GM13976 (cell line): ENCODE measurements at regions not wholly inside any gene's neighbourhood (a gene's known extent, or its start where the extent isn't known, plus 50 kb on each side); places are given as distances from the start of the nearest gene placed in this dataset.

Experiments
- DNase-seq: peaks from one replicate; pipeline ENCODE4 v3.0.0; 2012; ENCODE audit warnings: low spot score
- CTCF ChIP-seq: IDR thresholded peaks from 2 replicates; pipeline ENCODE4 v1.5.1; 2012; ENCODE audit warnings: borderline replicate concordance, mild to moderate bottlenecking; ENCODE audit not compliant: insufficient read depth; ENCODE audit errors: extremely low read depth, missing control alignments, control extremely low read depth
- in situ Hi-C: fragments of 300-500 bp; cut with MboI; formaldehyde crosslinking; loops from one replicate; pipeline ENCODE4 v1.12.0; 2022; ENCODE audit warnings: low sequenced_read_pairs, mixed read lengths, inconsistent platforms; ENCODE audit not compliant: unreplicated experiment

DNA sequence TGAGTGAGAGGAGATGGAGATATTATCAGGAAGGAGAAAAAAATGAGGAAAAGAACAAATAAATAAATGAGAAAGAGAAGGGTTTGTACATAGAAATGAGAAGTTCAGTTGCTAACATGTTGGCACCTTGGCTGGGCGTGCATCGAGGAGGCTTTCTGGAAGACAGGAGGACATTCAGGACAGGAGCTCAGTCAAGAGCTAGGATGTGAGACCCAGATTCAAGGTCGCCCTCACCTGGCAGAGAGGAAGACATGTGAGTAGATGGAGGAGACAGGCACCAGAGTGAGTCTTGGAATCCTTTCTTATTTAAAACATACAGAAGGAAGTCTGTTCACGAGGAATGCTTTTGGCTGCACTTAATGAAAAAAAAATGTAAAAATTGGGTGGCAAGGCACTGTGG is 640.9 kb downstream of the NPHP4 start:
- no peak for DNase-seq
- in situ Hi-C loops = no loop called here
- no peak for TF ChIP-seq CTCF

- in situ Hi-C loops = no loop called here
- DNase-seq = no peak
- no peak for TF ChIP-seq CTCF
Measured at GRCh38 chr1:5349526-5349925, 642.7 kb downstream of the NPHP4 start.

GRCh38 chr1:5348732-5349465 is 643.3 kb downstream of the NPHP4 start:
- no peak for TF ChIP-seq CTCF
- in situ Hi-C loops = no loop called here
- no peak for DNase-seq

GRCh38 chr1:5347726-5348125 is 644.5 kb downstream of the NPHP4 start:
- in situ Hi-C loops = no loop called here
- TF ChIP-seq CTCF = no peak
- no peak for DNase-seq

GRCh38 chr1:5345556-5345955 is 646.7 kb downstream of the NPHP4 start:
- in situ Hi-C loops = no loop called here
- no peak for TF ChIP-seq CTCF
- DNase-seq = no peak

DNA sequence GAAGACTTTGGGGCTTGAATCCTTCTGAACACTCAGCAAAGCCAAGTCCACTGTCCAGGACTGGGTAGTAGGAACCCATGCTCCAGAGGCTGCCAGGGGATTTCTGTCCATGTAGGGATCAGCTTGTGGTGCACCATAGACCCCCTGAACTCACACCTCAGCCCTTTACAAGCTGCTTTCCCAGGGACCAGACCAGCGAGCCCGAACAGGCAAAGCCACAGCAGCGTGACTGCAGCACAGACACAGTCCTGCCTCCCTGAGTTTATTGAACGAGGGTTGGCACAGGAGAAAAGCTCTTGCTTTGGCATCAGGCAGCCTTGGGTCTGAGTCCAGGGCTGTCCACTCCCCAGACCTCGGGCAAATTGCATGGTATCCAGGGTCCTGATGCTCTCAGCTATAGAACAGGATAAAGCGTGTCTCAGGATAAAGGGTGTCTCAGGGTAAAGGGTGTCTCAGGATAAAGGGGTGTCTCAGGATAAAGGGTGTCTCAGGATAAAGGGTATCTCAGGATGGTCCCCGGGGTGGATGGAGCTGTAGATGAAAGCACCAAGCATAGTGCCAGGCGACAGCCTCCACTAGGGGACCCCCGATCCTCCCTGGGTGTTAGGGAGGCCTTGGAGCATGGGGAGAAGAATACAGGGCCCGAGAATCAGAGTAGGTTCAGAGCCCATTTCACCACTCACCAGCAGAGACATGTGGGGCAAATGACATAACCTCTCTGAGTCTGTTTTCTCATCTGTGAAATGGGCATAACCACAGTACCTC is 648.8 kb downstream of the NPHP4 start:
- TF ChIP-seq CTCF = no peak
- in situ Hi-C loops = no loop called here
- DNase-seq = no peak

DNA sequence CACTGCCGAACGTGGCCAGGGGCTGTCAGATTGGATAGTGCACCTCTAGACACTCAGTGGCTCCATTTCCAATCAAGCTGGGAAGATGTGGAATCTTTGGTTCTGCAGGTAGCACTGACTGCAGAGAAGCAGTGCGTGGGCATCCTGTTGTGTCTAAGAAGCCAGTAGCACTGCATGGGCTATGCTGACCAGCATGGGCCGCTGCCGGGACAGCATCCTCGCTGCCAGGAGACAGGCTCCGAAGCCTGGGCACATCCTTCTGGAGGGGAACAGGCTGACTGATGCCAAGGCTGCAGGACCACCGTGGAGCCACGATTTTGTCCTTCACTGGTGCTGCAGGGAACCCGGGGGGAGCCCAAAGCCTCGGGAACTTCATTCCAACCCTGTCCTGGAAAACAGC is 649.4 kb downstream of the NPHP4 start:
- in situ Hi-C loops = no loop called here
- TF ChIP-seq CTCF = no peak
- no peak for DNase-seq
